Peyer's patch (tissue), 4 donors: ENCODE measurements at regions not wholly inside any gene's neighbourhood (a gene's known extent, or its start where the extent isn't known, plus 50 kb on each side); places are given as distances from the start of the nearest gene placed in this dataset.

Source experiments
- DNase-seq, 3 donors: peaks; one replicate each; pipeline ENCODE4 v3.0.0-alpha.2; 2017 to 2019
- H3K27ac ChIP-seq, 4 donors: fragments of 200-600 bp; sonication (generic); one replicate each; pipeline ENCODE4 v1.5.1; 2016 to 2019
- H3K27me3 ChIP-seq, 2 donors: fragments of 200-600 bp; sonication (generic); one replicate each; pipeline ENCODE4 v1.5.1; 2019
- H3K36me3 ChIP-seq, 3 donors: fragments of 200-600 bp; sonication (generic); one replicate each; pipeline ENCODE4 v1.5.1; 2016 to 2019
- H3K4me1 ChIP-seq, 4 donors: fragments of 200-600 bp; sonication (generic); one replicate each; pipeline ENCODE4 v1.5.1; 2016 to 2019
- H3K4me3 ChIP-seq, 4 donors: fragments of 200-600 bp; sonication (generic); 1 replicate in 3 of 4; 2 replicates in 1 of 4; pipeline ENCODE4 v1.5.1; 2016 to 2019; ENCODE audit warnings: mild to moderate bottlenecking in 1 of 4
- H3K9me3 ChIP-seq, 4 donors: fragments of 200-600 bp; sonication (generic); one replicate each; pipeline ENCODE4 v1.5.1; 2016 to 2019; ENCODE audit warnings: mild to moderate bottlenecking in 1 of 4
- POLR2A ChIP-seq, 2 donors: fragments of 450-650 bp; IDR thresholded peaks; one replicate each; pipeline ENCODE4 v1.5.1; 2017; ENCODE audit warnings: antibody characterized with exemption in 2 of 2, mild to moderate bottlenecking in 2 of 2, moderate library complexity in 2 of 2
- TF ChIP-seq, protein P1 (sequence below), 6 experiments: fragments of 450-650 bp in 4 of 6; fragments of 200-600 bp in 2 of 6; sonication (generic) in 1 of 6; IDR thresholded peaks; one replicate each; pipeline ENCODE4 v1.5.1; 2017 to 2019; ENCODE audit warnings: antibody characterized with exemption in 6 of 6, mild to moderate bottlenecking in 3 of 6, moderate library complexity in 1 of 6

DNA sequence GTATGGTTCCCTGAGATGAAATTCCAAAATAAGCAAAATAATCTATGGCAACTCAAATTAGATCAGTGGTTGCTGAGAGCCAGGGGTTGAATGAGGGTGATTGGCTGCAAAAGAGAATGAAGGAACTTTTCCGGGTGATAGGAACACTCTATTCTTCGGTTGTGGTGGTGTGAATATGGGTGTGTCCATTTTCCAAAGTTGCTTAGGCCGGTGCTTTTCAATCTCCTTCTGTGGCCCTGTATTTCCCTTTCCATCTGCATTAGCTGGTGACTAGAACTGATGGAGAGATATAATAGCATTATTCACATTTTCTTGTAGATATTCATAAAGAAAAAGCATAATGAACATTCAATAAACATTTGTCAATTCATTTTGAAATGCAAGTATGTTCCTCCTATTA lies 382.9 kb downstream of the TFEC start:
- no peak for TF ChIP-seq POLR2A (IDR thresholded peaks at IDR 0.05)
- TF ChIP-seq, protein P1, sequence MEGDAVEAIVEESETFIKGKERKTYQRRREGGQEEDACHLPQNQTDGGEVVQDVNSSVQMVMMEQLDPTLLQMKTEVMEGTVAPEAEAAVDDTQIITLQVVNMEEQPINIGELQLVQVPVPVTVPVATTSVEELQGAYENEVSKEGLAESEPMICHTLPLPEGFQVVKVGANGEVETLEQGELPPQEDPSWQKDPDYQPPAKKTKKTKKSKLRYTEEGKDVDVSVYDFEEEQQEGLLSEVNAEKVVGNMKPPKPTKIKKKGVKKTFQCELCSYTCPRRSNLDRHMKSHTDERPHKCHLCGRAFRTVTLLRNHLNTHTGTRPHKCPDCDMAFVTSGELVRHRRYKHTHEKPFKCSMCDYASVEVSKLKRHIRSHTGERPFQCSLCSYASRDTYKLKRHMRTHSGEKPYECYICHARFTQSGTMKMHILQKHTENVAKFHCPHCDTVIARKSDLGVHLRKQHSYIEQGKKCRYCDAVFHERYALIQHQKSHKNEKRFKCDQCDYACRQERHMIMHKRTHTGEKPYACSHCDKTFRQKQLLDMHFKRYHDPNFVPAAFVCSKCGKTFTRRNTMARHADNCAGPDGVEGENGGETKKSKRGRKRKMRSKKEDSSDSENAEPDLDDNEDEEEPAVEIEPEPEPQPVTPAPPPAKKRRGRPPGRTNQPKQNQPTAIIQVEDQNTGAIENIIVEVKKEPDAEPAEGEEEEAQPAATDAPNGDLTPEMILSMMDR (IDR thresholded peaks at IDR 0.05), result no peak
- H3K9me3 ChIP-seq, result no peaks in the 10 kb centered on the region

DNA sequence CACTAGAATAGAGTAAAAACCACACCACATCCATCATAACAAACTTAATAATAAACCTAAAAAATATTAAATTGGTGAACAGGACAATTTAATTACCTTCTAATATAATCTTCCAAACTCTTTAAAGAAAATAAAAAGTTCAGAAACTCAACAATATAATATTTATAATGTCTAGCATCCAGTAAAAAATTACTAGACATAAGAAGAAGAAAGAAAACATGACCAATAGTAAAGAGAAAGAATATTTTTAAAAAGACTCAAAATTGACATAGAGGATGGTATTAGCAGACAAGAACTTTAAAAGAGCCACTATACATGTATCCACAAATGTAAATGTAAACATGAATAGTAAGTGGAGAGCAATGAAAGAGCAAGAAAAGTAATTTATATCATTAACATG lies 388.4 kb downstream of the TFEC start:
- no peak for DNase-seq
- H3K27ac ChIP-seq, result no peak overlapping the region
- no peaks in the 10 kb centered on the region for H3K4me1 ChIP-seq
- TF ChIP-seq, protein P1 (IDR thresholded peaks at IDR 0.05), result no peak
- H3K9me3 ChIP-seq, result no peaks in the 10 kb centered on the region
- no peaks in the 10 kb centered on the region for H3K27me3 ChIP-seq
- H3K4me3 ChIP-seq, result no peak overlapping the region
- no peaks in the 10 kb centered on the region for H3K36me3 ChIP-seq

More for the DNA sequence above, 382.9 kb downstream of the TFEC start:
- no peaks in the 10 kb centered on the region for H3K27me3 ChIP-seq
- H3K27ac ChIP-seq, result no peak overlapping the region
- no peaks in the 10 kb centered on the region for H3K4me1 ChIP-seq
- H3K4me3 ChIP-seq, result no peak overlapping the region
- no peaks in the 10 kb centered on the region for H3K36me3 ChIP-seq
- no peak for DNase-seq

DNA sequence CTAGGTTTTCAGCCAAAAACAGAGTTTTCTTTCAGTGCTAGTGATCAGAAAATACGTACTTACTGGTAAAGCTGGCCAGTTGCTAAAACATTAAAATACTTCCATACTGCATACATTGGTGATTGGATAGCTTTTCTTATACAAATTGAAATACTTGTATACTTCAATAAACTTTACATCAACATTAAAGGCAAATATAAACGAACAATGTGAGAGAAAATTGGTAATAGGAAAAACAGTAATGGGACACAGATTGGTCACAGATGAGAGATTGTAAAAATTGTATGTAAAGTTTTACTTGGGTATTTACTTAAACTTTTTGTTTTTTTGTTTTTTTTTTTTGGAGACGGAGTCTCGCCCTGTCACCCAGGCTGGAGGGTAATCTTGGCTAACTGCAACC lies 391.7 kb downstream of the TFEC start:
- H3K27ac ChIP-seq, result no peak overlapping the region
- TF ChIP-seq, protein P1 (IDR thresholded peaks at IDR 0.05), result no peak
- TF ChIP-seq POLR2A (IDR thresholded peaks at IDR 0.05), result no peak
- no peaks in the 10 kb centered on the region for H3K36me3 ChIP-seq
- H3K27me3 ChIP-seq, result no peaks in the 10 kb centered on the region
- H3K4me1 ChIP-seq, result peaks cover 0 to 5% (median 0%) of the 10 kb centered on the region in 4 donors
- H3K4me3 ChIP-seq, result no peak overlapping the region
- H3K9me3 ChIP-seq, result no peaks in the 10 kb centered on the region
- DNase-seq, result no peak

DNA sequence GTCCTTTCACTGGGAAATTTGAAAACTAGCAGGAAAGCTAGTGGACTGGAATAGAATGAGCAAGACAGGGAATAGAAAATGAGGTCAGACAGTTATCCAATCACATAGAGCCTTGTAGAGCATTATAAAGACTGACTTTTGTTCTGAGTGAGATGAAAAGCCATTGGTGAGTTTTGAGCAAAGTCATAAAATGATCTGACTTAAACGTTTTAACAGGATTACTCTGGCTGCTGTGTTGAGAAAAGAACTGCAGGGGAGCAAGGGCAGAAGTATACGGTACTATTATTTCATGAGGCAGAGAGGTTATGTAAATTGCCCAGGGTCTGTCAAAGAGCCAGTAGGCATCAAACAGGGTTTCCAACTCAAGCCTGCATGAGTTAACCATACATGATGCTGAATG lies 393.4 kb downstream of the TFEC start:
- no peaks in the 10 kb centered on the region for H3K27me3 ChIP-seq
- H3K4me1 ChIP-seq, result peaks cover 0 to 5% (median 0%) of the 10 kb centered on the region in 4 donors
- no peaks in the 10 kb centered on the region for H3K9me3 ChIP-seq
- H3K4me3 ChIP-seq, result no peak overlapping the region
- H3K36me3 ChIP-seq, result no peaks in the 10 kb centered on the region
- H3K27ac ChIP-seq, result no peak overlapping the region
- TF ChIP-seq, protein P1 (IDR thresholded peaks at IDR 0.05), result no peak
- no peak for TF ChIP-seq POLR2A (IDR thresholded peaks at IDR 0.05)
- DNase-seq, result no peak

DNA sequence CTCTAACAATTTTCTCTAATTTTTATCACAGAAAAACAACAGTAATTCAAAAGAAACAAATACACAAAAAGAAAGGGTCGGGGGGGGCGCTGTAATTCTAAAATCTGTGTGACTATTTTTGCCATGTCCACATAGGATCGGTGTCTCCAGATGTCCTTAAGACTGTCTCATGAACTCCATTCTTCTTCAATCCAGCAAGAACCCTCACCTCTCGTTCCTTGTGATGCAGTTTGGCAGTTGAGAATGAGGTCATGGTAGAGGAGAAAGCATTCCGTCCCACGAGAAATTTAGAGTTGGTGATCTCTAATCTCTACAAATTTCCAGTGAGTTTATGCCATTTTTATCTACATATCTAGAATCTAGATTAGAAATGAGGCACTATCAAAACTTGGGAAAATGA lies 394.7 kb downstream of the TFEC start:
- no peak for DNase-seq
- peaks cover 0 to 5% (median 0%) of the 10 kb centered on the region in 4 donors for H3K4me1 ChIP-seq
- TF ChIP-seq, protein P1 (IDR thresholded peaks at IDR 0.05), result no peak
- TF ChIP-seq POLR2A (IDR thresholded peaks at IDR 0.05), result no peak
- H3K4me3 ChIP-seq, result no peak overlapping the region
- H3K36me3 ChIP-seq, result no peaks in the 10 kb centered on the region
- no peaks in the 10 kb centered on the region for H3K27me3 ChIP-seq
- H3K9me3 ChIP-seq, result no peaks in the 10 kb centered on the region
- no peak overlapping the region for H3K27ac ChIP-seq

DNA sequence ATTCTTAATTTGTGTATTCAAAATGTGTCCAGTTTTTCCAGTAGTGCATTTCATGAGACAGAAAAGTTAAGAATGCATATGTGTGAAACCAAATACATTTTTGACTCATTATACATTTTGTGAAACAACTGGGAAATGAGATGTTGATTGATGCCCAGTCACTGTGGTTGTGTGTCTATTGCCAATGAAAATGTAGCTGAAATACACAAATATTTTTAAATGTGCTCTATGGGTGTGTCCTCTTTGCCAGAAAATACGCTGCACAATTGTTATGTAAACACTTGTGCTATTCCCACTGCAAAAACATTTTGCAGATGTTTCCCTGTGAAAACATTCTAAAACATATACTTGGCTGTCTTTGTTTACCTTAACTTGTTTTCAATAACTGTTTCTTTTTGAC lies 395.2 kb downstream of the TFEC start:
- no peak for TF ChIP-seq POLR2A (IDR thresholded peaks at IDR 0.05)
- Histone ChIP-seq H3K4me1 (peaks cover 0 to 5% (median 0%) of the 10 kb centered on the region in 4 donors), H3K27me3 (no peaks in the 10 kb centered on the region), H3K9me3 (no peaks in the 10 kb centered on the region), H3K4me3 (no peak overlapping the region), H3K36me3 (no peaks in the 10 kb centered on the region), H3K27ac (no peak overlapping the region)
- DNase-seq, result no peak
